ENCODE measurements at regions not wholly inside any gene's neighbourhood (a gene's known extent, or its start where the extent isn't known, plus 50 kb on each side); places are given as distances from the start of the nearest gene placed in this dataset.

GRCh38 chr14:58873228-58873953 lies 235.6 kb downstream of the DACT1 start:
- TF ChIP-seq OVOL2 (CRISPR knock-in tag; IDR thresholded peaks at IDR 0.05; ENCODE audit: borderline replicate concordance) (no peak), ZNF416 (CRISPR knock-in tag; IDR thresholded peaks at IDR 0.05) (no peak), NFYB (CRISPR knock-in tag; conservative IDR thresholded peaks at IDR 0.05; ENCODE audit: low read depth) (no peak), ELF4 (CRISPR knock-in tag; IDR thresholded peaks at IDR 0.05; ENCODE audit: low read depth) (no peak), ZNF281 (CRISPR knock-in tag; IDR thresholded peaks at IDR 0.05) (no peak), NR2C2 (CRISPR knock-in tag; IDR thresholded peaks at IDR 0.05) (no peak), ZBTB21 (CRISPR knock-in tag; IDR thresholded peaks at IDR 0.05; ENCODE audit: borderline replicate concordance) (no peak), ZNF232 (CRISPR knock-in tag; IDR thresholded peaks at IDR 0.05) (no peak), E2F5 (CRISPR knock-in tag; IDR thresholded peaks at IDR 0.05) (no peak), ATF3 (CRISPR knock-in tag; conservative IDR thresholded peaks at IDR 0.05) (no peak), ZNF425 (CRISPR knock-in tag; conservative IDR thresholded peaks at IDR 0.05) (no peak), GABPB1 (CRISPR knock-in tag; IDR thresholded peaks at IDR 0.05) (no peak), NR1H2 (CRISPR knock-in tag; IDR thresholded peaks at IDR 0.05) (no peak), ZNF512 (CRISPR knock-in tag; IDR thresholded peaks at IDR 0.05; ENCODE audit: borderline replicate concordance) (no peak)
- H3K9me3 Mint-ChIP-seq = 0 out of 2 replicates have a peak, but pooled peaks cover under 1% of the 10 kb centered on the region
- POLR2A ChIA-PET = no interaction called here
- no peak for ATAC-seq
- H3K27me3 Mint-ChIP-seq (ENCODE audit: low read depth) = no peaks in the 10 kb centered on the region; the same call in 1 of the 2 replicates
- no peak for DNase-seq (ENCODE audit: low spot score)
- no peak overlapping the region for H3K27ac Mint-ChIP-seq
- H3K4me3 Mint-ChIP-seq = no peak overlapping the region
- H3K4me1 Mint-ChIP-seq = no peaks in the 10 kb centered on the region
- CTCF ChIA-PET = interaction anchor here (0.7 kb wide), 1 partner anchor 372 kb away, joined by 3 read pairs; no protein-coding TSS in a partner anchor
- H3K36me3 Mint-ChIP-seq = no peaks in the 10 kb centered on the region

- no peak overlapping the region for H3K27ac Mint-ChIP-seq
- H3K9me3 Mint-ChIP-seq = 0 out of 2 replicates have a peak, but pooled peaks cover 4% of the 10 kb centered on the region
- ATAC-seq (no peak), DNase-seq (ENCODE audit: low spot score) (no peak)
- CTCF ChIA-PET = interaction anchor here (1.2 kb wide), 1 partner anchor 14 kb away, joined by 3 read pairs; no protein-coding TSS in a partner anchor
- H3K27me3 Mint-ChIP-seq (ENCODE audit: low read depth) = no peaks in the 10 kb centered on the region; the same call in 1 of the 2 replicates
- no peaks in the 10 kb centered on the region for H3K4me1 Mint-ChIP-seq
- POLR2A ChIA-PET = interaction anchor here (0.7 kb wide), 1 partner anchor 394 kb away, joined by 3 read pairs; no protein-coding TSS in a partner anchor
- H3K36me3 Mint-ChIP-seq = no peaks in the 10 kb centered on the region
- H3K4me3 Mint-ChIP-seq = no peak overlapping the region
- no peak for TF ChIP-seq FOXJ3 (CRISPR knock-in tag; IDR thresholded peaks at IDR 0.05; ENCODE audit: borderline replicate concordance)
These were observed 237.9 kb downstream of the DACT1 start for GRCh38 chr14:58875613-58876012.
